ENCODE measurements at regions not wholly inside any gene's neighbourhood (a gene's known extent, or its start where the extent isn't known, plus 50 kb on each side); places are given as distances from the start of the nearest gene placed in this dataset.
A peak's percentile ranks its signal among the peaks of the same experiment; 100 is the strongest.

DNA sequence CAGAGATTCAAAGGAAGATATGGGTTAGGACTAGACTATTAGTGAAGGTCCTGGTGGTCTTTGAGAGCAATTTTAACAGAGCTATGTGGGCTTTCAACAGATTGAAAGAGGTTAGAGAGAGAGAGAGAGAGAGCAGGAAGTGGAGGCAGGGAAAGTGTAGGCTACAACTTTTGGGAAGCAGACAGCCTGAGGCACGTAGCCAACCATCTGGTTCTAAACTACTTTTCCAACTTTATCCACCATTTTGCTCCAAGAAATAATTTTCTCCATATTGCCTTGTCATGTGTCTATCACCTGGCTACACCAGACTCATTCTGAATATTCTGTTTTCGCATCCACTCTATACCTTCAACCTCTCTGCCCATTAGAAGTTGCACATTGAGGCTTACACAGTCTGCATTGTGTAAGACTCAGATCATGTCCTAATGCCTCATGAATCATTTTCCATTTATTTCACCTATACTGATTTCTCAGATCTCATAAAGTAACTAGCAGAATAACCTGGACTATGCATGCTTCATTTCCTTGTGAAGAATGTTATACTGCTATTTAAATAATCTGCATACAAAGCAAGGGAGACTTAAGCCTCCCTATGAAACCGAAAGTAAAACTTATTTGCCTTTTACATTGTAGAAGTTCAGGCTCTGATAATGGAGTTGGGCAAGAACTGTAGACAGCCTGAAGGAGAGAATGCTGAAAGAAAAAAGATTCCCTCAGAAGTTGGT lies 235.6 kb downstream of the ELAVL2 start:
- TF ChIP-seq ZFX (IDR thresholded peaks at IDR 0.05; ENCODE audit: borderline replicate concordance), result no peak
- TF ChIP-seq, protein P1, sequence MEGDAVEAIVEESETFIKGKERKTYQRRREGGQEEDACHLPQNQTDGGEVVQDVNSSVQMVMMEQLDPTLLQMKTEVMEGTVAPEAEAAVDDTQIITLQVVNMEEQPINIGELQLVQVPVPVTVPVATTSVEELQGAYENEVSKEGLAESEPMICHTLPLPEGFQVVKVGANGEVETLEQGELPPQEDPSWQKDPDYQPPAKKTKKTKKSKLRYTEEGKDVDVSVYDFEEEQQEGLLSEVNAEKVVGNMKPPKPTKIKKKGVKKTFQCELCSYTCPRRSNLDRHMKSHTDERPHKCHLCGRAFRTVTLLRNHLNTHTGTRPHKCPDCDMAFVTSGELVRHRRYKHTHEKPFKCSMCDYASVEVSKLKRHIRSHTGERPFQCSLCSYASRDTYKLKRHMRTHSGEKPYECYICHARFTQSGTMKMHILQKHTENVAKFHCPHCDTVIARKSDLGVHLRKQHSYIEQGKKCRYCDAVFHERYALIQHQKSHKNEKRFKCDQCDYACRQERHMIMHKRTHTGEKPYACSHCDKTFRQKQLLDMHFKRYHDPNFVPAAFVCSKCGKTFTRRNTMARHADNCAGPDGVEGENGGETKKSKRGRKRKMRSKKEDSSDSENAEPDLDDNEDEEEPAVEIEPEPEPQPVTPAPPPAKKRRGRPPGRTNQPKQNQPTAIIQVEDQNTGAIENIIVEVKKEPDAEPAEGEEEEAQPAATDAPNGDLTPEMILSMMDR (IDR thresholded peaks at IDR 0.05), result no peak
- H3K27ac ChIP-seq, result no peak overlapping the region

- no peak overlapping the region for H3K27ac ChIP-seq
- TF ChIP-seq, protein P1 (IDR thresholded peaks at IDR 0.05), result no peak
- no peak for TF ChIP-seq ZFX (IDR thresholded peaks at IDR 0.05; ENCODE audit: borderline replicate concordance)
These were observed 231.6 kb downstream of the ELAVL2 start for GRCh38 chr9:23594421-23594820.

GRCh38 chr9:23596913-23597634 lies 229.0 kb downstream of the ELAVL2 start:
- no peak for TF ChIP-seq ZFX (IDR thresholded peaks at IDR 0.05; ENCODE audit: borderline replicate concordance)
- TF ChIP-seq, protein P1 (IDR thresholded peaks at IDR 0.05), result no peak
- peak overlapping the region; percentile 89 for H3K27ac ChIP-seq

DNA sequence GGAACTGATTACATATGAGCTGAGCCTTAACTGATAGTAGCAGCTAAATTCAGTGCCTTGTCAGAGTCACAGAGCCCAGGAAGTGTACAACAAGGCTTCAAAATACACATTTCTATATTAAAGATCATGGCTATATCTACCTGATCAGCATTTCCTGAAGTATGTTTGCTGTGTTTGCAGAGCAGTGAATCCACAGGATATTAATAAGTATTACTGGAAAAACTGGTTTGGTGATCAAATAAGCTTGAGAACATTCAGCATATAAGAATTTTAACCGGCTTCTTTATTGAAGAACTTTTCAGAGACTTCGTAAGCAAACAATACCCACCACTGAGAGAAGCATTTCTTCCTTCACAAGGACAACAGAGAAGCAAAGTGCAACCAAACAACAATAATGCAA lies 227.0 kb downstream of the ELAVL2 start:
- peak overlapping the region; percentile 89 for H3K27ac ChIP-seq

DNA sequence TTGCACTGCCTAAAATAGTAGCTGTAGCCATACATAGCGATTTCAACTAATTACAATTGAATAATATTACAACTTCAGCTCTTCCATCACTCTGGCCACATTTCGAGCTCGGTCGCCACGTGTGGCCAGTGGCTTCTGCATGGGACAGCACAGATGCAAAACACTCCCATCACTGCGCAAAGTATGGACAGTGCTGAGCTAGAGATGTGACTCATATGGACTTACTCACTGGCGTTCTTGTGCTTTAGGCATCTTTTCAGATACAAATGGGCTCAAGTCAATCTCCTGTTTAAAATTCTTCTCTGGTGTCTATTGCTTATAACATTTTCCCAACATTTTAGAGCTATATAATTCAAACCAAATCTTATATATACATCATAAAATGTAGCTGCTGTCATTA lies 222.7 kb downstream of the ELAVL2 start:
- no peak overlapping the region for H3K27ac ChIP-seq
- TF ChIP-seq, protein P1 (IDR thresholded peaks at IDR 0.05), result no peak
- no peak for TF ChIP-seq ZFX (IDR thresholded peaks at IDR 0.05; ENCODE audit: borderline replicate concordance)

More for the DNA sequence above, 227.0 kb downstream of the ELAVL2 start:
- TF ChIP-seq, protein P1 (IDR thresholded peaks at IDR 0.05), result no peak
- TF ChIP-seq ZFX (IDR thresholded peaks at IDR 0.05; ENCODE audit: borderline replicate concordance), result no peak

DNA sequence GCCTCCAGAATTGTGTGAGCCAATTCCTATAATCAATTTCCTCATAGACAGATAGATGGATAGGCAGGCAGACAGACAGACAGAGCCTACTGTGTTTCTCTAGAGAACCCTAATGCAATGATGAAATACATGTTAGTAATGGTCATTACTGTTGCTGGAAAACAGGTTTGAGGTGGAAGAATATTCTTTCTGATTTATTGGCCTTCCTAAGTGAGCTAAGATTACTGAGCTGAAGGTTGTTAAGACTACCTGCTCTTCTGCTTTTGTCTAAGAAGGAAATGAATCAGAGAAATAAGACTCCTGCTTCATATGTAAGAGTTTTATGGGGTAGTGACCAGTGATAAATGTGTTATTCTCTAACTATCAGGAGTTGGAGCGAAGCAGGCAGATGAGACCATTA lies 219.9 kb downstream of the ELAVL2 start:
- no peak overlapping the region for H3K27ac ChIP-seq
- TF ChIP-seq ZFX (IDR thresholded peaks at IDR 0.05; ENCODE audit: borderline replicate concordance), result no peak
- TF ChIP-seq, protein P1 (IDR thresholded peaks at IDR 0.05), result no peak

DNA sequence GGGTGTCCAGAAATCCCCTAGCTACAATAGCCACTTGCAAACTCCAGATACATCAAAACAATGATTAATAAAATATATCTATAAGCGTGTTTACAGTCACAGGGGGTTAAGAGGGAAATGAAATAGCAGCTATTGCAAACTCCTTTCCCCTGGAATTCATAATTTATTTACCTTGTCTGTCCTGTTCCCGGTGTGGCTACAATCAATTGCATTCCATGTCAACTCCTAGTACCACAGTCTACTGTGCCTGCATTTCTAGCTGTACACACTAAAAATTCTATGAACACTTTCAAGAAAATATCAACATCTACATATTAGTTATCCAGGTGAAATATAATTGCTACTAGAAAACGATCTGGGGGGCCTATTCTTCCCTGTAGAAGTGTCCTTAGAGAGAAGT lies 217.6 kb downstream of the ELAVL2 start:
- H3K27ac ChIP-seq, result no peak overlapping the region
- no peak for TF ChIP-seq ZFX (IDR thresholded peaks at IDR 0.05; ENCODE audit: borderline replicate concordance)
- TF ChIP-seq, protein P1 (IDR thresholded peaks at IDR 0.05), result no peak
